ACHN (cell line): ENCODE measurements at regions not wholly inside any gene's neighbourhood (a gene's known extent, or its start where the extent isn't known, plus 50 kb on each side); places are given as distances from the start of the nearest gene placed in this dataset.

ENCODE experiments used
- DNase-seq: peaks from one replicate; pipeline ENCODE4 v3.0.0-alpha.2; 2015
- in situ Hi-C: cut with HindIII; loops from 2 replicates; pipeline ENCODE4 v1.10.0; 2017; ENCODE audit warnings: low sequenced_read_pairs, low pct_ligation_motif_present, low pct_unique_long_range_greater_than_20kb

DNA sequence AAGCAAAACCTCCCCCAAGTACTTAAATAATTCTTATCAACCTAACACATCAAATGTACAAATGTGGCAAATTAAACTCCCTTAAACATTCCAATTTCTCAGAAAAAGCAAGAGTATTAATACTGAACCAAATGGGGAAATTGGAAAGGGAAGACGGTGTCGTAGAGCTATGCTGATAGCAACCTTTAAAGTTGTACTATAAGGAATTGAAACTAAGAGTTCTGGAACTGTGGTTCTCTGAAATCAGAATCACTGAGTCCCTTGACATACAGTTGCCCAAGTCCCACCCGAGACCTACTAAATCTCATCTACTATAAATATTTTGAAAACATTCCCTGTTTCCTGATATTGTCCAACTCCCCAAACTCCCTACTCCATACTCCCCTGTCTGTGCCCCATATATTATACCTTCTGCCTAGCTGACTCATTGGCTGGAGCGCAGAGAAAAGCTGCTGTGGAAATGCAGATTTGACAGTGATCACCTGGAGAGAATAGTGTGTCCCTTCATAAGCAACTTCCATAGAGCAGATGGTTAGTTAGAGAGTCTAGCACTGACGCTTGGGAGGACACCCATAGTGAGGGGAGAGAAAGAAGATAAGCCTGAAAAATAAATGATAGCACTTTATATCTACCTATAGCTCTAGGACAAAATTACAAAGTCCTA, 51.4 kb upstream of the ITM2B start:
- no peak for DNase-seq
- in situ Hi-C loops = no loop called here

GRCh38 chr13:48178126-48178525, 54.9 kb upstream of the ITM2B start:
- in situ Hi-C loops = no loop called here
- DNase-seq = no peak

DNA sequence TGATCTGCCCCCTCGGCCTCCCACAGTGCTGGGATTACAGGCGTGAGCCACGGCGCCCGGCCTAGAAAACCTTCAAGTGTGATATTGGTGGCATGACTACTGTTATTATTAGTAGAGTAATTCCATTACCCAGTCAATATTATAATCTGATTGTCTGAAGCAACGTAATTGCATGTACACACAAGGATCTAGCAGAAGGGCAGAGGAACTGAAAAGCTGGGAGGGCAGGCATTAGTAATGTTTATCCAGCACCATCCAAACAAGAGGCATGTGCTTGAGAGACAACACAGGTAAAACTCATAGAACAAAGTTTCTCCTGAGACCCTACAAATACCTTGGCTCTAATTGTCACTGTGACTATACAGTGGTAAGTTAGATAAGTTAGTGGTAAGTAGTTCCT, 56.2 kb upstream of the ITM2B start:
- no peak for DNase-seq
- in situ Hi-C loops = no loop called here

GRCh38 chr13:48175185-48175584, 57.8 kb upstream of the ITM2B start:
- in situ Hi-C loops = no loop called here

GRCh38 chr13:48167866-48168265, 65.1 kb upstream of the ITM2B start:
- DNase-seq = no peak
- in situ Hi-C loops = no loop called here

More at GRCh38 chr13:48175185-48175584, 57.8 kb upstream of the ITM2B start:
- DNase-seq = no peak

DNA sequence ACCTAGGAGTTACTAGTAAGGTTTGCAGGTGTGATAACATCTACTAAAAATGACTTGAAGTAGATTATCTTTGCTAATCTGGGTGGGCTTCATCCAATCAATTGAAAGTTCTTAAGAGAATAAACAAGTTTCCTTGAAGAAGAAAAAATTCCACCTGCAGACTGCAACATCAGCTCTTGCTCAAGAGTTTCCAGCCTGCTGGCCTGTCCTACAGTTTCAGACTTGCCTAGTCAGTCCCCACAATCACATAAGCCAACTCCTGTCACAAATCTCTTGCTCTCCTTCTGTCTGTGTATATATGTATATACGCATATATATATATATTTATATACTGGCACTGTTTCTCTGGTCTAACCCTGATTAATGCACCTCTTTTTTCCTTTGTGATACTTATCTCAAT, 67.3 kb upstream of the ITM2B start:
- no peak for DNase-seq
- in situ Hi-C loops = no loop called here

GRCh38 chr13:48165063-48165462, 67.9 kb upstream of the ITM2B start:
- in situ Hi-C loops = no loop called here
- DNase-seq = no peak

- DNase-seq = no peak
- in situ Hi-C loops = no loop called here
Measured at GRCh38 chr13:48163061-48163460, 68.2 kb upstream of the MED4 start.

DNA sequence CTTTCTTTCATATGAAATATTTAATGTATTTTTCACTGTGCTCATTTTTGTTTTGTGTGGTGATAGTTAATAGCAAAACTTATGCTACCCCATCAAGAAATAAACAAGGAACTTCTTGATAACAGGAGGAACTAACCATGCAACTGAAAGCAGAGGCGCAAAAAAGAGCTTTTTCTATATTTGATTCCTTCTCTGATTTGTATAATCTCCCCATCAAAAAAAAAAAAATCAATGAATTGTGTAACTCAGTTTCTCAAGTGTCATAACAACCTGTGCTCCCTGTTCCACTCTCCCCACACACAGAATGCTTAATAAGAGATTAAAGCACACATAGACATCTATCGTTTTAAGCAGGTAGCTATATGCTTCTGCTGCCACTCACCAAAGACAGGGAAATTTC, 67.3 kb upstream of the MED4 start:
- no peak for DNase-seq
- in situ Hi-C loops = no loop called here

DNA sequence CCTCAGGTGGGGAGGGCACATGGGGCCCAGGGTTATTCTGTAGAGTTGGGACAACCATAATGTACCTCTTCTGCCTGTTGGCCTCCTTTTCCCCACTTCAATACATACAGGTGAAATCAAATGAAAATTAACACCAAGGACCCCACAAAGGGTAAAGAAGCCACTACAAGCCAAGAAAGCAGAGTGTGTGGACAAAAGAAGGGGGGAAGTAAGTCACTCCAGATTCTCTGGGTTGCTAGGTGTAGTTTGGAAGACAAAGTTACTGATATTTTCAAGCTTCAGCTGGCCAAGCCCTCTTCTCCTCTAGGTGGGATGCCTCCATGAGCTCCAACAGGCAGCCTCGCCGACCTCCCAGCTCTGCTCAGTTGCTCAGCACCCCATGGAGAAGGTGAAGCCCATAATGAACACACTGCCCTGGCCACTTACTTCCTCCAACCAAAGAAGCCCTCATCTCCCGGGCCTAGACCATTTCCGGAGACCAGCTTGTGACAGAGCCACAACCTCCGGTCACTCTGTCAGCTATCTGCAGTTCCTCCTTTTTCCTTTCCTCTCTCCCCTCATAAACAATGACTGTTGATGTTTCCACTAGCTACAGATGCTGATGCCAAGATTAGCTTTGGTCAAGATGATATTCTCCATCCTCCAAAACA, 66.8 kb upstream of the MED4 start:
- no peak for DNase-seq
- in situ Hi-C loops = no loop called here

GRCh38 chr13:48160606-48161278, 65.8 kb upstream of the MED4 start:
- in situ Hi-C loops = no loop called here
- peak; percentile 73 for DNase-seq

- DNase-seq = peak; percentile 33
- in situ Hi-C loops = no loop called here
Measured at GRCh38 chr13:48159826-48160225, 64.9 kb upstream of the MED4 start.

- in situ Hi-C loops = no loop called here
- no peak for DNase-seq
Measured at GRCh38 chr13:48159401-48159800, 64.5 kb upstream of the MED4 start.

GRCh38 chr13:48158915-48159314, 64.0 kb upstream of the MED4 start:
- in situ Hi-C loops = no loop called here
- DNase-seq = no peak

DNA sequence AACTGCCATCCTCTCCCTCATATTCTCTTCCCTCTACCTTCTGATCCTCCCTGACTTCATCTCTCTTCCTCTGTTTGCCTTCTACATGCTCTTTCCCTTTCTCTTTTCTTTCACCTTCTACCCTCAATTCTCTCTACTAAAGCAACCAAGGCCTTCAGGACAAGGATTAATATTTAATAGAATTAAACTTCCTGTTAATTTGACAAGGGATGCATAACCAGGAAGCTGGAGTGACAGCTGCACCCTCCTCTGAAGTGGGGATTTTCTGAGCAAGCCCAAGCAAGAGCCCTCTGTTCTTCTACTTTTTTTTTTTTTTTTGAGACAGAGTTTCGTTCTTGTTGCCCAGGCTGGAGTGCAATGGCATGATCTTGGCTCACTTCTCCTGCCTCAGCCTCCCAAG, 63.4 kb upstream of the MED4 start:
- in situ Hi-C loops = no loop called here

GRCh38 chr13:48156466-48156865, 61.6 kb upstream of the MED4 start:
- peak; percentile 35 for DNase-seq
- in situ Hi-C loops = no loop called here

More for the DNA sequence above, 63.4 kb upstream of the MED4 start:
- DNase-seq = peak; percentile 39

DNA sequence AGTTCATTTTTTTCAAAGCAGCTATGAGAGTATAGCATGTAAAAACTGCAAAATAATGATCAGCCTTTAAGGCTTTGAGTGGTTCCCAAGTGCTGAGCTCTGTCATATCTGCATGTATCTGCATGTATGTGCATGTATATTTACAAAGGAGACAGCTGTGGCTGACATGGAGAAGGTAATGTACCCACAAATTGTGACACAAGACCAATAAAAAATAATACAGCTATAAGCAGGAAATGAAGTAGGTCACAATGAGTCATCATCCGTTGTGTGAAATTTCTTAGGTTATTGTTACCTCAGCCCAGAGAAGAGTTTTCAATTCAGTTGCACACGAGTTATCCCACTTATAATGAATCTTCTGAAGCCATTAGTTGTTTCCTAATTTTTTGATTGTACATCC, 60.9 kb upstream of the MED4 start:
- in situ Hi-C loops = no loop called here
- peak; percentile 50 for DNase-seq

DNA sequence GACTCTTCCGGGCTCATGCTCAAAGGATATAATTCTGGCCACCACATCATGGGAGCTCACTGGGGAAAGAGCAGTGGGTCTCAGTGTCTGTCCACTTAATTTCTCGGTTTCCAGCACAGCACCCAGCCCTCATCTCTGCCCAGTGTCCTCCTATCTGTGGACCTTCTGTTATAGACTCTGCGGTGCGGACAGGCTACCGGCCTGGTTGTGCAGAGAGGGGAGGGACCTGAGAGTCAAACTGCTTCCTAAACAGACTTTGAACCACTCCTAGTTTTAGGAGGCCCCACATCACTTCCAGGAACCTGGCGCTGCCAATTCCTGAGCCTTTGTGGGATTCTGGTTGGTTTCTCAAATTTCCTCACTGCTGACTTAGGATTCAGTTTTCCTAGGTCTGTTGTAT, 59.8 kb upstream of the MED4 start:
- no peak for DNase-seq
- in situ Hi-C loops = no loop called here

DNA sequence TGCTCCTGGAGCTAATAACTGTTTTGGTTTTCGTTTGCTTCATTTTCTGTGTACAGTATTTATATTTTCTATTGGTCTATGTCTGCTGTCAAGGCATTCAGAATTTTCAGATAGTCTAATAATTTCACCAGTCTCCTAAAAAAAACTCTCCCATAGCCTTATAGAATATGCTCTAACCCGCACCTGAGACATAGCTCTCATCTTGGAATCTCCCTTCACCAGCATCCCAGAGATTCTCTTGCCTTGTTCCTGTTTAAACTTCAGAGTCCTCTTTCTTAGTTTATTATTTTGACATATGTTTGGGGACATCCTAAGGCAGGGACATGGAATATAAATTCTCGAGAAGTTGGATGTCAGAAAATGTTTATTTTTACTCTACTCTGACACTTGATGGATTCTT, 58.3 kb upstream of the MED4 start:
- in situ Hi-C loops = no loop called here
- DNase-seq = no peak
